ENCODE measurements at regions not wholly inside any gene's neighbourhood (a gene's known extent, or its start where the extent isn't known, plus 50 kb on each side); places are given as distances from the start of the nearest gene placed in this dataset.

DNA sequence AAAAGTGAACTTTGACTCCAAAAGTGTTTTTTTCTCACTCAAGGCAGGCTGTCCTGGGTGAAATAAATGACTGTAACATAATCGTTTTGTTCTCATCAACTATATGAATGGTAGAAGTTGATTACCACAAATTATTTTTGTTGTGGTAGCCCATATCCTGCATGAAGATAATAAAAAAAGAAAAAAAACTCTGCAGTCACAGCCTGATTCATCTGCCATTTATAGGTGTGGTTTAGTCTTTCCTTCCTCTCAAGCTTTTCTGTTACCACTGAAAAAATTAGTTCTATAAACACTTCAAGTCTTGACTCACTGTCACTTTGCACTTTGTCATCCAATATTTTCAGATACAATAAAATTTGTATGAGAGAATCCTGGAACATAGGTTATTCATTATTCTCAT lies 522.0 kb downstream of the PLCL1 start:
- Histone ChIP-seq H3K27ac (ENCODE audit: extremely low read depth, low read depth, low read length) (no peak overlapping the region), H3K4me1 (ENCODE audit: control insufficient read depth, insufficient read depth, low read length) (no peaks in the 10 kb centered on the region), H3K9me3 (ENCODE audit: control insufficient read depth, insufficient read depth, low read depth, low read length) (no peaks in the 10 kb centered on the region), H3K36me3 (ENCODE audit: control insufficient read depth in 2 of 2, insufficient read depth in 1 of 2, low read length in 2 of 2) (no peaks in the 10 kb centered on the region), H3K4me3 (ENCODE audit: low read depth, low read length) (no peak overlapping the region)
- POLR2A ChIA-PET, result no interaction called here
- CTCF ChIA-PET, result interaction anchor here (0.9 kb wide), 1 partner anchor 29 kb away, joined by 3 read pairs; no protein-coding TSS in a partner anchor
- TF ChIP-seq ZNF660 (tag by site-specific recombination; IDR thresholded peaks at IDR 0.05), result no peak
- TF ChIP-seq ZNF777 (tag by site-specific recombination; IDR thresholded peaks at IDR 0.05; ENCODE audit: borderline replicate concordance), result no peak
- TF ChIP-seq, protein P1, sequence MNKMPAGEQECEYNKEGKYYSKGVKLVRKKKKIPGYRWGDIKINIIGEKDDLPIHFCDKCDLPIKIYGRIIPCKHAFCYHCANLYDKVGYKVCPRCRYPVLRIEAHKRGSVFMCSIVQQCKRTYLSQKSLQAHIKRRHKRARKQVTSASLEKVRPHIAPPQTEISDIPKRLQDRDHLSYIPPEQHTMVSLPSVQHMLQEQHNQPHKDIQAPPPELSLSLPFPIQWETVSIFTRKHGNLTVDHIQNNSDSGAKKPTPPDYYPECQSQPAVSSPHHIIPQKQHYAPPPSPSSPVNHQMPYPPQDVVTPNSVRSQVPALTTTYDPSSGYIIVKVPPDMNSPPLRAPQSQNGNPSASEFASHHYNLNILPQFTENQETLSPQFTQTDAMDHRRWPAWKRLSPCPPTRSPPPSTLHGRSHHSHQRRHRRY (tag by site-specific recombination; IDR thresholded peaks at IDR 0.05), result no peak
- TF ChIP-seq ZSCAN5A (tag by site-specific recombination; IDR thresholded peaks at IDR 0.05), result no peak
- TF ChIP-seq ZNF10 (tag by site-specific recombination; IDR thresholded peaks at IDR 0.05), result no peak
- TF ChIP-seq, protein P2, sequence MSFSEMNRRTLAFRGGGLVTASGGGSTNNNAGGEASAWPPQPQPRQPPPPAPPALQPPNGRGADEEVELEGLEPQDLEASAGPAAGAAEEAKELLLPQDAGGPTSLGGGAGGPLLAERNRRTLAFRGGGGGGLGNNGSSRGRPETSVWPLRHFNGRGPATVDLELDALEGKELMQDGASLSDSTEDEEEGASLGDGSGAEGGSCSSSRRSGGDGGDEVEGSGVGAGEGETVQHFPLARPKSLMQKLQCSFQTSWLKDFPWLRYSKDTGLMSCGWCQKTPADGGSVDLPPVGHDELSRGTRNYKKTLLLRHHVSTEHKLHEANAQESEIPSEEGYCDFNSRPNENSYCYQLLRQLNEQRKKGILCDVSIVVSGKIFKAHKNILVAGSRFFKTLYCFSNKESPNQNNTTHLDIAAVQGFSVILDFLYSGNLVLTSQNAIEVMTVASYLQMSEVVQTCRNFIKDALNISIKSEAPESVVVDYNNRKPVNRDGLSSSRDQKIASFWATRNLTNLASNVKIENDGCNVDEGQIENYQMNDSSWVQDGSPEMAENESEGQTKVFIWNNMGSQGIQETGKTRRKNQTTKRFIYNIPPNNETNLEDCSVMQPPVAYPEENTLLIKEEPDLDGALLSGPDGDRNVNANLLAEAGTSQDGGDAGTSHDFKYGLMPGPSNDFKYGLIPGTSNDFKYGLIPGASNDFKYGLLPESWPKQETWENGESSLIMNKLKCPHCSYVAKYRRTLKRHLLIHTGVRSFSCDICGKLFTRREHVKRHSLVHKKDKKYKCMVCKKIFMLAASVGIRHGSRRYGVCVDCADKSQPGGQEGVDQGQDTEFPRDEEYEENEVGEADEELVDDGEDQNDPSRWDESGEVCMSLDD (tag by site-specific recombination; IDR thresholded peaks at IDR 0.05), result no peak
- no peak for TF ChIP-seq OSR2 (tag by site-specific recombination; IDR thresholded peaks at IDR 0.05)
- no peak for TF ChIP-seq ZNF501 (tag by site-specific recombination; IDR thresholded peaks at IDR 0.05)
- TF ChIP-seq ZNF23 (tag by site-specific recombination; IDR thresholded peaks at IDR 0.05; ENCODE audit: borderline replicate concordance), result no peak
- TF ChIP-seq GLIS1 (tag by site-specific recombination; IDR thresholded peaks at IDR 0.05), result no peak

GRCh38 chr2:198325359-198325758 lies 521.0 kb downstream of the PLCL1 start:
- Histone ChIP-seq H3K4me3 (ENCODE audit: low read depth, low read length) (no peak overlapping the region), H3K36me3 (ENCODE audit: control insufficient read depth in 2 of 2, insufficient read depth in 1 of 2, low read length in 2 of 2) (no peaks in the 10 kb centered on the region), H3K4me1 (ENCODE audit: control insufficient read depth, insufficient read depth, low read length) (no peaks in the 10 kb centered on the region), H3K27ac (ENCODE audit: extremely low read depth, low read depth, low read length) (no peak overlapping the region), H3K9me3 (ENCODE audit: control insufficient read depth, insufficient read depth, low read depth, low read length) (no peaks in the 10 kb centered on the region)
- ChIA-PET CTCF (no interaction called here), POLR2A (no interaction called here)
- TF ChIP-seq, protein P3, sequence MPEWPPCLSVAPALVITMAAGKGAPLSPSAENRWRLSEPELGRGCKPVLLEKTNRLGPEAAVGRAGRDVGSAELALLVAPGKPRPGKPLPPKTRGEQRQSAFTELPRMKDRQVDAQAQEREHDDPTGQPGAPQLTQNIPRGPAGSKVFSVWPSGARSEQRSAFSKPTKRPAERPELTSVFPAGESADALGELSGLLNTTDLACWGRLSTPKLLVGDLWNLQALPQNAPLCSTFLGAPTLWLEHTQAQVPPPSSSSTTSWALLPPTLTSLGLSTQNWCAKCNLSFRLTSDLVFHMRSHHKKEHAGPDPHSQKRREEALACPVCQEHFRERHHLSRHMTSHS (tag by site-specific recombination; IDR thresholded peaks at IDR 0.05), result no peak
- TF ChIP-seq ZNF664 (tag by site-specific recombination; IDR thresholded peaks at IDR 0.05) (no peak), TRIM28 (IDR thresholded peaks at IDR 0.05; ENCODE audit: borderline replicate concordance, low read length) (no peak)

DNA sequence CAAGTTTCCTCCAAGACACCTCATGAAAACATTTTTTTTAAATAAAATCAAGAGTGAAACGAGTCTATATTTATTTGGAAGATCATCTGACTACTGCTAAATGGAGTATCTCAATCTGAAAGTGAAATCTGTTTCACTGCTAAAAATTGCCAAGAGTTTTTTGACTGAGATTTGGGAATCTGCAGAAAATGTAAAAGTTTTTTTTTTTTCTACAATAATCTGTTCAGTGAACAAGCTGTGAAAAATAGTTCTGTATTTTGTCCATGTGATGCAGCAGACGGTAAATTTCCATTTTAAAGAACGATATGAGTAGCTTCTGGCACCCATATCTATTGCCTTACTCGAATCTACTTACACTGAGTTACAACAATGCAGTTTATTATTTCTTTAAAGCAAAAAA lies 519.7 kb downstream of the PLCL1 start:
- H3K9me3 ChIP-seq (ENCODE audit: control insufficient read depth, insufficient read depth, low read depth, low read length), result no peaks in the 10 kb centered on the region
- H3K36me3 ChIP-seq (ENCODE audit: control insufficient read depth in 2 of 2, insufficient read depth in 1 of 2, low read length in 2 of 2), result no peaks in the 10 kb centered on the region
- ChIA-PET POLR2A (no interaction called here), CTCF (interaction anchor here (0.6 to 1.3 kb wide), 4 partner anchors 9 to 899 kb away, joined by 3 to 8 read pairs (median 3); no protein-coding TSS in a partner anchor)
- H3K27ac ChIP-seq (ENCODE audit: extremely low read depth, low read depth, low read length), result no peak overlapping the region
- H3K4me3 ChIP-seq (ENCODE audit: low read depth, low read length), result no peak overlapping the region
- no peaks in the 10 kb centered on the region for H3K4me1 ChIP-seq (ENCODE audit: control insufficient read depth, insufficient read depth, low read length)
- TF ChIP-seq, protein P4, sequence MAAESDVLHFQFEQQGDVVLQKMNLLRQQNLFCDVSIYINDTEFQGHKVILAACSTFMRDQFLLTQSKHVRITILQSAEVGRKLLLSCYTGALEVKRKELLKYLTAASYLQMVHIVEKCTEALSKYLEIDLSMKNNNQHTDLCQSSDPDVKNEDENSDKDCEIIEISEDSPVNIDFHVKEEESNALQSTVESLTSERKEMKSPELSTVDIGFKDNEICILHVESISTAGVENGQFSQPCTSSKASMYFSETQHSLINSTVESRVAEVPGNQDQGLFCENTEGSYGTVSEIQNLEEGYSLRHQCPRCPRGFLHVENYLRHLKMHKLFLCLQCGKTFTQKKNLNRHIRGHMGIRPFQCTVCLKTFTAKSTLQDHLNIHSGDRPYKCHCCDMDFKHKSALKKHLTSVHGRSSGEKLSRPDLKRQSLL (tag by site-specific recombination; IDR thresholded peaks at IDR 0.05), result no peak
- TF ChIP-seq ZNF350 (tag by site-specific recombination; IDR thresholded peaks at IDR 0.05) (no peak), ZNF394 (tag by site-specific recombination; IDR thresholded peaks at IDR 0.05; ENCODE audit: borderline replicate concordance) (no peak), ZNF449 (tag by site-specific recombination; IDR thresholded peaks at IDR 0.05) (no peak)
